ENCODE measurements at regions not wholly inside any gene's neighbourhood (a gene's known extent, or its start where the extent isn't known, plus 50 kb on each side); places are given as distances from the start of the nearest gene placed in this dataset.

DNA sequence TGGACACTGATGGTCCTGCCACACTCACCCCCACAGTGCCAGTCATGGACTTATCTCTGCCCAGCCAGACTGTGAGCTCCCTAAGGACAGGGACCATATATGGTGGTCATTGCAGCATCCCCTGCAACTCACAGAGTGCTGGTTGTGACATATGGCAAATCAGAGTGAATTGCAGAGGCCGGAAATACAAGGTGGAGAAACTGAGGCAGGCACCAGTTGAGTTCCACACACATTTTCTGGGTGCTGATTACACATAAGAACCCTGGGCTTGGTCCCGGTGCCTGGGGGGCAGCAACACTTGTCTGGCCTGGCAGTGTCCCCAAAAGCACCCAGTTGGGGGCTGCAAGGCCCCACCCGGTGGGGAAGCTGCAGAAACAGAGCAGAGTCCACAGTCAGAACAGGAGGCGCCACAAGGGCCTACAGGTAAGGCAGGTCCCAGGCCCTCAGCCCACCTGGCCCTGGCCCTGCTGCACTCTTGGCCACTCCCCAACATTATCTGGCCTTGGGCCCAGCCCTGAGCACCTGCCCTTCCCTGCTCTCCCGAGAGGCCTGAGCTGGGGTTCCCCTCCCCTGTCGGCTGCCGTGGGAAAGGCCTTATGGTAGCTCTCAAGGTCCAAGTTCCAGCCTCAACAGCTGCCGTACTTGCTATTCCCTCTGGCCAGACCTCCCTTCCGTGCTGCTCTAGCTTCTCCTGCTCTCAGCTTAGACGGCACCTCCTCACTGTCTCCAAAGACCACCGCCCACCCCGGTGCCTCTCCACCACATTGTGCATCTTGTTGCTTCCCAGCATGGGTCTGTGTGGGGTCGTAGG is 140.8 kb upstream of the PTPN1 start:
- H3K4me3 ChIP-seq (ENCODE audit: low read depth, low read length): no peak overlapping the region
- H2AFZ ChIP-seq (ENCODE audit: low read length, unreplicated experiment): no peak overlapping the region
- no peaks in the 10 kb centered on the region for H3K36me3 ChIP-seq (ENCODE audit: insufficient read depth, low read length)
- H3K27me3 ChIP-seq (ENCODE audit: insufficient read depth, low read length): no peaks in the 10 kb centered on the region
- H3K79me2 ChIP-seq (ENCODE audit: control insufficient read depth, insufficient read depth, low read length, unreplicated experiment): no peaks in the 10 kb centered on the region
- H3K27ac ChIP-seq (ENCODE audit: low read depth, low read length): no peak overlapping the region
- H3K4me1 ChIP-seq (ENCODE audit: control insufficient read depth, insufficient read depth, low read length, unreplicated experiment): peaks cover 15% of the 10 kb centered on the region

DNA sequence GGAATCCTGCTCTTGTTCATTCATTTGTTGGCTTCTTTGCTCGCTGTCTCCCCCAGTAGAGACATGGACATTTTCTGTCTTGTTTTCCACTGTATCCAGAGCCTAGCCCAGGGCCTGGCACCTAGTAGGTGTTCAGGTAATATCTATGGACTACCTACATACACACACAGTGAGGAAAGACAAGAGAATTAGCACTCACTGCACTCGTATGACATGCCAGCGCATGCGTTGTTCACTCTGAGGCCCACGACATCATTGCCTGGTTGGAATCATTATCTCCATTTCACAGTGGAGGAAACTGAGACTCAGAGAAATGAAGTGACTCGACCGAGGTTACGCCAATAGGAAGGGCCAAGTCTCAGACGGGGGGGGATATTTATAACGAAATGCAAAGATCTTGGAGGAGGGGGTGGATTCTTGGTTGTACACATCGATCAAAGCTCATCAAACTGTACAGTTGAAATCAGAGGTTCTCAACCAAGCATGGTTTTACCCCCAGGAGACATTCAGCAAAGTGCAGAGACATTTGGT is 140.1 kb upstream of the PTPN1 start:
- H3K4me3 ChIP-seq (ENCODE audit: low read depth, low read length): no peak overlapping the region
- no peak overlapping the region for H3K27ac ChIP-seq (ENCODE audit: low read depth, low read length)
- peaks cover 15% of the 10 kb centered on the region for H3K4me1 ChIP-seq (ENCODE audit: control insufficient read depth, insufficient read depth, low read length, unreplicated experiment)
- H3K36me3 ChIP-seq (ENCODE audit: insufficient read depth, low read length): no peaks in the 10 kb centered on the region
- H3K79me2 ChIP-seq (ENCODE audit: control insufficient read depth, insufficient read depth, low read length, unreplicated experiment): no peaks in the 10 kb centered on the region
- H2AFZ ChIP-seq (ENCODE audit: low read length, unreplicated experiment): no peak overlapping the region
- no peaks in the 10 kb centered on the region for H3K27me3 ChIP-seq (ENCODE audit: insufficient read depth, low read length)

DNA sequence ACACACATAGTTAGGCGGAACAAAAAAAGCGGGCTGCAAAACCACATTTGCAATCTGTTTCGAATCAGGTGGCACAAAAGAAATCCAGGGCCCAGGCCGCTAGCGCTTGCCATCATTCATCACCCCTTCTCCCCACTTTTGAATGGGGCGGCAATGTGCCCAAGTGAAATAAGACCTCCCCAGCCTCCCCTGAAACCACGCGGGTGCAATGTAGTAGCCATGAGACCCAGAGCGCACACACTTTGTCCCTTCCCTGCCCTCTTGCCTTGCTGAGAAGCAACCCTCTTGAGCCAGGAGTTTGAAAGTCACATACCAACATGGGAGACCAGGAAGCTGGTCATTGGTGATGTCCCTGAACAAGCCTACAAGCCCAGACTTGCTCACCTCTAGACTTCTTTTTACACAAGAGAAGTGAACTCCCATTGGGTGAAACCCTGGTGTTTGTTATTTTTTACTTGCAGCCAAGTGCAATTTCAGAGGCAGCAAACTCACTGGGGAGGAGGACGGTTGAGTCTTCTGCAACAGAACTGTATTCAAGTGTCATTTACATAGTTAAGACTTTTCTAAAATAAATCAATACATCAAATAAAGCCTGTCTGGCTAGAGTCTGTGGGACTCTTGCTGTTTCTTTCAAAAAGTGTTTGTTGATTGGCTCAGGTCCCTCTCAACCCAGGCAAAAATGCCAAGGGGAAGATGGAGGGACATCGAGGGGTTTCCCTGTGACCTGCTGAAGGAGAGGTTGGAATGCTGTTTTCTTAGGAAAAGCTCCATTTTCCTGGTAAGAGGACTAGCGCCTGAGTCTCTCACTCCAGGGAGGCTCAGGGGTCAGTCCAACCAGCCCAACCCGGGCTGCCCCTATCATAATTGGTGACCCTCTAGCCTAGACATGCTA is 138.1 kb upstream of the PTPN1 start:
- Histone ChIP-seq H3K79me2 (ENCODE audit: control insufficient read depth, insufficient read depth, low read length, unreplicated experiment) (no peaks in the 10 kb centered on the region), H3K27me3 (ENCODE audit: insufficient read depth, low read length) (no peaks in the 10 kb centered on the region), H3K4me3 (ENCODE audit: low read depth, low read length) (no peak overlapping the region), H2AFZ (ENCODE audit: low read length, unreplicated experiment) (no peak overlapping the region), H3K36me3 (ENCODE audit: insufficient read depth, low read length) (no peaks in the 10 kb centered on the region), H3K4me1 (ENCODE audit: control insufficient read depth, insufficient read depth, low read length, unreplicated experiment) (peaks cover 11% of the 10 kb centered on the region), H3K27ac (ENCODE audit: low read depth, low read length) (no peak overlapping the region)

DNA sequence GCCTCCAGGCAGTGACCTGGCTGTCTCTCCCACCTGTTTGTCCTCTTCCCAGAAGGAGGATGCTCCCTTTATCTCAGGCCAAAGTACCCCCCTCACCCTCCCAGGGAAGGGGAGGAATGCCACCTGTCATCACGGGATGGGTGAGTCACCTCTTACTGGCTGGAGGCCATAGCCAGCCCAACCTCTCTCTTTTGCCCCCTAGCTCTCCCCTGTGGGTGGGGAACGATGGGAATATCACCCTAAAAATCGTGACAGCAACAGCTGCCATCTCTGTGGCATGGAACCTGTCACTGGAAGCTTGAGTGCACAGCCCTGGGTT is 137.5 kb upstream of the PTPN1 start:
- Histone ChIP-seq H3K4me1 (ENCODE audit: control insufficient read depth, insufficient read depth, low read length, unreplicated experiment) (peaks cover 11% of the 10 kb centered on the region), H3K36me3 (ENCODE audit: insufficient read depth, low read length) (no peaks in the 10 kb centered on the region), H2AFZ (ENCODE audit: low read length, unreplicated experiment) (no peak overlapping the region), H3K4me3 (ENCODE audit: low read depth, low read length) (no peak overlapping the region), H3K79me2 (ENCODE audit: control insufficient read depth, insufficient read depth, low read length, unreplicated experiment) (no peaks in the 10 kb centered on the region), H3K27ac (ENCODE audit: low read depth, low read length) (no peak overlapping the region), H3K27me3 (ENCODE audit: insufficient read depth, low read length) (no peaks in the 10 kb centered on the region)

DNA sequence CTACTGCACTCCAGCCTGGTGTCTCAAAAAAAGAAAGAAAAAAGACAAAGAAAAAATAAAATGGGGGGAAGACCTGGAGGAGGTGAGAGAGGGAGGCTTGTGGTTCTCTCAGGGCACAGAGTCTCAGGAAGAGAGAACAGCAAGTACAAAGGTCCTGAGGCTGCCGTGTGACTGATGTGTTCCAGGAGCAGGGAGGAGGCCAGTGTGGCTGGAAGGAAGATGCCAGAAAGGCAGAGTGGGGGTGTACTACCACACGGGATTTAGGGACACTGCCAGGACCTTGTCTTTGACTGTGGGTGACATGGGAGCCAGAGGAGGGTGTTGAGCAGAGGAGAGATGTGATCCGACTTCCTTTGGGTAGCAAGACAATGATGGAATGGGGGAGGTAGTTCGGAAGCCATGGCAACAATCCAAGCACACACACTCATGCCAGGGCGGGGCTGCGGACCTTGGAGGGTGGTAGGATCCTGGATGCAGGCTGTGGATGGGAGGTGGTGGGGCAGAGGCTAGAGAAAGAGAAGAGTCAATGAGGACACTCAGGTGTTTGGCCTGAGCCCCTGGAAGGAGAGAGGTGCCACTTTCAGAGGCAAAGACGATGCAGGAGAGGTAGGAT is 136.4 kb upstream of the PTPN1 start:
- H3K4me1 ChIP-seq (ENCODE audit: control insufficient read depth, insufficient read depth, low read length, unreplicated experiment): peaks cover 20% of the 10 kb centered on the region

DNA sequence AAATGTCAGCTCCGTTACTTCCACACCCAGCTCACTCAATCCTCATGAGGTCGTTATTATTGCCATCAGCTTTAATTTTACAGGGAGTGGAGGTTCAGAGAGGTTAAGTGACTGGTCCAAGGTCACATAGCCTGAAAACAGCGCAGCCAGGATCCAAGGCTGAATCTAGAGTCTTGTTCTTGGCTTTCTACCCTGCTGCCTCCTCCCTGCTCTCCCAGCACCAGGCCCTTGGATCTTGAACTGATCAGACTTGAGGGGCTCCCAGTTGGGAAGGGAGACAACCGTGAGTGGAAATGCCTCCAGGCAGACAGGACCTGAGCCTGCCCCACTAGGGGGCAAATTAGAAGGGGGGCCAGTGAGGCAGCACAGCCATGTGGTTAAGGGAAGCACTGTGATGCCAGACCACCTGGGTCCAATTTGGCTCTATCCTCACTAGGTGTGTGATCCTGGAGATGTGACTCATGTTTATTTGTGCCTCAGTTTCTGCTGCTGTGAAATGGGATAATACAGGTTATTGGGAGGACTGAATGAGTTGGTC is 135.6 kb upstream of the PTPN1 start:
- no peak overlapping the region for H3K27ac ChIP-seq (ENCODE audit: low read depth, low read length)
- H3K27me3 ChIP-seq (ENCODE audit: insufficient read depth, low read length): no peaks in the 10 kb centered on the region
- H3K79me2 ChIP-seq (ENCODE audit: control insufficient read depth, insufficient read depth, low read length, unreplicated experiment): no peaks in the 10 kb centered on the region
- H3K4me1 ChIP-seq (ENCODE audit: control insufficient read depth, insufficient read depth, low read length, unreplicated experiment): peaks cover 28% of the 10 kb centered on the region
- H3K36me3 ChIP-seq (ENCODE audit: insufficient read depth, low read length): no peaks in the 10 kb centered on the region
- no peak overlapping the region for H3K4me3 ChIP-seq (ENCODE audit: low read depth, low read length)
- H2AFZ ChIP-seq (ENCODE audit: low read length, unreplicated experiment): no peak overlapping the region

More for the DNA sequence above, 136.4 kb upstream of the PTPN1 start:
- H3K79me2 ChIP-seq (ENCODE audit: control insufficient read depth, insufficient read depth, low read length, unreplicated experiment): no peaks in the 10 kb centered on the region
- no peak overlapping the region for H2AFZ ChIP-seq (ENCODE audit: low read length, unreplicated experiment)
- no peaks in the 10 kb centered on the region for H3K27me3 ChIP-seq (ENCODE audit: insufficient read depth, low read length)
- no peak overlapping the region for H3K4me3 ChIP-seq (ENCODE audit: low read depth, low read length)
- H3K36me3 ChIP-seq (ENCODE audit: insufficient read depth, low read length): no peaks in the 10 kb centered on the region
- no peak overlapping the region for H3K27ac ChIP-seq (ENCODE audit: low read depth, low read length)

DNA sequence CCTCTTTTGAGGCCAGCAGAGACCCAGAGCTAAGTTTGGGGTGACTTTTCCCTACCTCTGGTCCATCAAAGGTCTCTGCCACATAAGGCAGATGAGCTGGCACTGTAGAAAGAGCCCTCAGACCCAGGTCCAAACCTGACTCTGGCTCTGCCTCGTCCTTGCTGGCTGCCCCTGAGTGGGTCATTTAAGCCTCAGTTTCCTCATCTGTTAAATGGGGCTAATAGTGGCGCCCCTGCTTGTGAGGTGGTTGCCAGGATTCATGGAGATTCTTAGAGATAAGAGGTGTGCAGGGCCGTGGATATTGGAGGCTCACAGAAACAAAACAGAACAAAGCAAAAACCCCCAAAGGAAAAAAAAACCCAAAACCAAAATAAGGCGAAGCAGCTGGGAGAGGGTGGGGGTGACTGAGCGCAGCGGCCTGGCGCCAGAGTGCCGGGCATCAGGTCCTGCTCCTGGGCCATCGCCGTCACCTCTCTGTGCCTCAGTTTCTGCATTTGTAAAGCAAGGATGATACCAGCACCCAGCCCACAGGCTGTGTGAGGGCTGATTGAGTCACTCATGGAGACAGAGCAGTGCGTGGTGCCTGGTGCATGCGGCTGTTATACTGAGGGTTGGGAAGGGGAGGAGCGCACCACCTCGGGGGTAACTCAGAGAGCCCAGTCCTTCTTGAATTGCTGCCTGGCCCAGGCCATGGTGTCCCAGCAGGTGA is 133.8 kb upstream of the PTPN1 start:
- no peak overlapping the region for H3K4me3 ChIP-seq (ENCODE audit: low read depth, low read length)
- no peaks in the 10 kb centered on the region for H3K36me3 ChIP-seq (ENCODE audit: insufficient read depth, low read length)
- no peaks in the 10 kb centered on the region for H3K27me3 ChIP-seq (ENCODE audit: insufficient read depth, low read length)
- H2AFZ ChIP-seq (ENCODE audit: low read length, unreplicated experiment): no peak overlapping the region
- H3K79me2 ChIP-seq (ENCODE audit: control insufficient read depth, insufficient read depth, low read length, unreplicated experiment): no peaks in the 10 kb centered on the region
- no peak overlapping the region for H3K27ac ChIP-seq (ENCODE audit: low read depth, low read length)
- peaks cover 41% of the 10 kb centered on the region for H3K4me1 ChIP-seq (ENCODE audit: control insufficient read depth, insufficient read depth, low read length, unreplicated experiment)

DNA sequence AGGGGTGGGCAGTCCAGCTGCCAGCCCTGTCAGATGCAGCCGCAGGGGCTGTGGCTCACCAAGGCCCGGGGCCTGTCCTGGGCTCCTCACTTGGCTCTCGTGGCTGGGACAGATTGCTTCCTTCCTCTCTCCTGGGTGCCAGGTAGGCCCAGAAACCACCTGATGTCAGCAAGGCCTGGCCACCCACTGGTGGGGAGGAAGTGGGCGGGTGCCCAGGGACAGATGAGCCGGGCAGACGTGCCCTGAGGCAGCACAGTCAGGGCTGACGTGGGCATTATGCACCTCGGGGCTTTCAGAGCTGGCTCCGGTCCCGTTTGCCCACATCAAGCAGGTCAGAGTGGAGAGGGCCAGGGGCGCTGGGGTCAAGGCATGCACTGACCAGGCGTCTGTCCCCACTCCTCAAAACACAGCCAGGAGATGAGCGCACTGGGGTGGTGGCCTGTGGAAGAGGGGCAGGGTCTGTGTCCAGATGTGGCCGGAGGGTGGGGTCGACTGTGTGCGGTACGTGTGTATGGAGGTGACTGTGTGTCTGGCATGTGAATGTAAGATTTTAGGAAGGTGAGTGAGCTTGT is 133.2 kb upstream of the PTPN1 start:
- Histone ChIP-seq H2AFZ (ENCODE audit: low read length, unreplicated experiment) (no peak overlapping the region), H3K79me2 (ENCODE audit: control insufficient read depth, insufficient read depth, low read length, unreplicated experiment) (no peaks in the 10 kb centered on the region), H3K36me3 (ENCODE audit: insufficient read depth, low read length) (no peaks in the 10 kb centered on the region), H3K4me3 (ENCODE audit: low read depth, low read length) (no peak overlapping the region), H3K4me1 (ENCODE audit: control insufficient read depth, insufficient read depth, low read length, unreplicated experiment) (peaks cover 43% of the 10 kb centered on the region), H3K27me3 (ENCODE audit: insufficient read depth, low read length) (no peaks in the 10 kb centered on the region), H3K27ac (ENCODE audit: low read depth, low read length) (no peak overlapping the region)

DNA sequence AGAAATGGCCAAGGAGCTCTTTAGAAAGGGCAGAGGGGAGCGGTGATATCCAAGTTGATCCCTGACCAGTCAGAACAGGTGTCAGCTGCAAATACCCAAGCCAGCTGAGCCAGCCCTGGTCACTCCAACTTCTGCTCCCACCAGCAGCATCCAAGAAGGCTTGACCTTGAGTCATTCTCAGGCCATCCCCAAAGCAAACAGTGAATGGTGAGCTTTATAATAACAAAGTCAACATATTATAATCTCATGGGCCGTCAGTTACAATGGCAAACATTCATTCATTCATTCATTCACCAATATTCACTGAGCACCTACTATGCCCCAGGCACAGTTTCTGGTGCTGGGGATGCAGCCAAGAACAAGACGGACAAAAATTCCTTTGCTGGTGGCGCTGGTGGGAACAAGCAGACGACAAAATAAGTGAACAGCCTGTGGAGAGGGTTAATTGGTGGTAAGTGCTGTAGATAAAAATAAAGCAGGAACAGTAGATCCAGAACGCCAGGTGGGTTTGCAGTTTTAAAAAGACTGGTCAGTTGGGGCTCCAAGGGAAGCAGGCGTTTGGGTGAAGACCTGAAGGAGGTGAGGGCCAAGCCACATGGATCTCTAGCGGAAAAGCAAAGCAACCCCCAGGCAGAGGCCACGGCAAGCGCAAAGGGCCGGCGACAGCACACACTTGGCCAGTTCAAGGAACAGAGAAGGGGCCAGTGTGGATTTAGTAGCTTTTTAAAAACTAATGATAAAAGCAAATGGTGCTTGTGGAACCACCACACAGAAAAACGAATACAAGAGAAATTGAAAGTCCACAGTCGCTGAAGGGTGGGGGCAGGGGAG is 131.8 kb upstream of the PTPN1 start:
- Histone ChIP-seq H3K4me1 (ENCODE audit: control insufficient read depth, insufficient read depth, low read length, unreplicated experiment) (peaks cover 34% of the 10 kb centered on the region), H3K79me2 (ENCODE audit: control insufficient read depth, insufficient read depth, low read length, unreplicated experiment) (no peaks in the 10 kb centered on the region), H3K27ac (ENCODE audit: low read depth, low read length) (peak overlapping the region; percentile 39; the same call in 1 of the 2 replicates), H3K4me3 (ENCODE audit: low read depth, low read length) (peak overlapping the region; percentile 42), H2AFZ (ENCODE audit: low read length, unreplicated experiment) (peak overlapping the region; percentile 47), H3K36me3 (ENCODE audit: insufficient read depth, low read length) (no peaks in the 10 kb centered on the region), H3K27me3 (ENCODE audit: insufficient read depth, low read length) (no peaks in the 10 kb centered on the region)

All from ACC112 (cell line).